CD14-positive monocyte (primary cell): ENCODE measurements at regions not wholly inside any gene's neighbourhood (a gene's known extent, or its start where the extent isn't known, plus 50 kb on each side); places are given as distances from the start of the nearest gene placed in this dataset.

Source experiments
- DNase-seq, 3 donors: peaks; one replicate each; pipeline ENCODE4 v3.0.0-alpha.2; 2011 to 2022
- H2AFZ ChIP-seq: 2 replicates; pipeline ENCODE4 v1.6.0; 2012; ENCODE audit warnings: mild to moderate bottlenecking, low read depth, low read length, inconsistent platforms; ENCODE audit not compliant: insufficient read depth, poor library complexity, severe bottlenecking
- H3K27ac ChIP-seq, 2 donors: 1 replicate in 1 of 2; 2 replicates in 1 of 2; pipeline ENCODE4 v1.5.1; 2012 to 2013; ENCODE audit warnings: low read length in 2 of 2, control low read depth in 1 of 2, inconsistent platforms in 1 of 2, low read depth in 1 of 2, mild to moderate bottlenecking in 1 of 2
- H3K27me3 ChIP-seq, 2 donors: one replicate each; pipeline versions ENCODE4 v1.6.0 to v1.6.1; 2011 to 2013; ENCODE audit warnings: low read length in 2 of 2; ENCODE audit not compliant: control insufficient read depth in 2 of 2, insufficient read depth in 2 of 2
- H3K36me3 ChIP-seq, 2 donors: replicated peaks in 1 of 2; 1 replicate in 1 of 2; 2 replicates in 1 of 2; pipeline versions ENCODE4 v1.5.1 to v1.6.1; 2012 to 2013; ENCODE audit warnings: low read length in 2 of 2, control low read depth in 1 of 2, inconsistent platforms in 1 of 2, mild to moderate bottlenecking in 1 of 2; ENCODE audit not compliant: insufficient read depth in 2 of 2, control insufficient read depth in 1 of 2
- H3K4me1 ChIP-seq, 2 donors: 1 replicate in 1 of 2; 2 replicates in 1 of 2; pipeline versions ENCODE4 v1.5.1 to v1.6.1; 2012 to 2013; ENCODE audit warnings: low read length in 2 of 2, control low read depth in 1 of 2, inconsistent platforms in 1 of 2, mild to moderate bottlenecking in 1 of 2, moderate library complexity in 1 of 2; ENCODE audit not compliant: insufficient read depth in 2 of 2, control insufficient read depth in 1 of 2
- H3K4me2 ChIP-seq: replicated peaks from 2 replicates; pipeline ENCODE3; 2012; ENCODE audit warnings: low read length, moderate library complexity, mild to moderate bottlenecking; ENCODE audit not compliant: poor library complexity, severe bottlenecking; ENCODE audit errors: extremely low read depth
- H3K4me3 ChIP-seq, 3 experiments: fragments of 200-600 bp in 1 of 3; sonication (generic) in 1 of 3; replicated peaks in 1 of 3; 1 replicate in 2 of 3; 2 replicates in 1 of 3; pipeline ENCODE4 v1.5.1; 2011 to 2013; ENCODE audit warnings: low read length in 3 of 3, mild to moderate bottlenecking in 3 of 3, control low read depth in 2 of 3, low read depth in 2 of 3, inconsistent platforms in 1 of 3, moderate library complexity in 1 of 3
- H3K79me2 ChIP-seq: 2 replicates; pipeline ENCODE4 v1.6.0; 2012; ENCODE audit warnings: mild to moderate bottlenecking, control low read depth, inconsistent platforms, low read length, moderate library complexity; ENCODE audit not compliant: insufficient read depth
- H3K9ac ChIP-seq: 2 replicates; pipeline ENCODE4 v1.6.0; 2017; ENCODE audit warnings: low read length, mild to moderate bottlenecking; ENCODE audit not compliant: insufficient read depth, poor library complexity, severe bottlenecking
- H3K9me3 ChIP-seq, 2 donors: replicated peaks in 1 of 2; 1 replicate in 1 of 2; 2 replicates in 1 of 2; pipeline versions ENCODE4 v1.5.1 to v1.6.1; 2012 to 2013; ENCODE audit warnings: low read length in 2 of 2, control low read depth in 1 of 2; ENCODE audit not compliant: control insufficient read depth in 1 of 2, insufficient read depth in 1 of 2
- H4K20me1 ChIP-seq: 2 replicates; pipeline ENCODE4 v1.6.0; 2012; ENCODE audit warnings: mild to moderate bottlenecking, low read length, control low read depth, moderate library complexity; ENCODE audit not compliant: insufficient read depth
- H3K27ac Mint-ChIP-seq, 7 donors: one replicate each; pipeline ENCODE4 v1.8.0; 2020; ENCODE audit warnings: mild to moderate bottlenecking in 7 of 7, mixed read lengths in 7 of 7, moderate library complexity in 6 of 7, inconsistent platforms in 2 of 7
- H3K27me3 Mint-ChIP-seq, 3 donors: one replicate each; pipeline ENCODE4 v1.8.0; 2021 to 2022; ENCODE audit warnings: low read depth in 3 of 3, mild to moderate bottlenecking in 3 of 3, mixed read lengths in 3 of 3, moderate library complexity in 3 of 3, inconsistent platforms in 1 of 3
- H3K36me3 Mint-ChIP-seq, 2 donors: one replicate each; pipeline ENCODE4 v1.8.0; 2020; ENCODE audit warnings: mixed read lengths in 2 of 2, inconsistent platforms in 1 of 2, mild to moderate bottlenecking in 1 of 2
- H3K4me1 Mint-ChIP-seq: one replicate; pipeline ENCODE4 v1.8.0; 2020; ENCODE audit warnings: mild to moderate bottlenecking, mixed read lengths
- H3K4me3 Mint-ChIP-seq, 2 donors: one replicate each; pipeline ENCODE4 v1.8.0; 2020; ENCODE audit warnings: mild to moderate bottlenecking in 2 of 2, mixed read lengths in 2 of 2, moderate library complexity in 1 of 2
- H3K9me3 Mint-ChIP-seq, 7 donors: one replicate each; pipeline ENCODE4 v1.8.0; 2020 to 2022; ENCODE audit warnings: mixed read lengths in 7 of 7, mild to moderate bottlenecking in 6 of 7, moderate library complexity in 6 of 7, inconsistent platforms in 2 of 7
- WGBS: methylation state at CpG from one replicate; pipeline ENCODE4 v1.1.5; 2013; ENCODE audit warnings: missing lambda C conversion rate; ENCODE audit not compliant: insufficient coverage; 5-methylcytosine and 5-hydroxymethylcytosine counted together
- intact Hi-C, 2 donors: fragments of 100-400 bp; cut with micrococcal nuclease; formaldehyde crosslinking; loops; one replicate each; pipeline versions ENCODE4 v1.15.0 to v1.15.1; 2023
- TF ChIP-seq, protein P1 (sequence below): fragments of 200-600 bp; IDR thresholded peaks from one replicate; pipeline ENCODE4 v1.8.0; 2022; ENCODE audit warnings: antibody characterized with exemption, mild to moderate bottlenecking

DNA sequence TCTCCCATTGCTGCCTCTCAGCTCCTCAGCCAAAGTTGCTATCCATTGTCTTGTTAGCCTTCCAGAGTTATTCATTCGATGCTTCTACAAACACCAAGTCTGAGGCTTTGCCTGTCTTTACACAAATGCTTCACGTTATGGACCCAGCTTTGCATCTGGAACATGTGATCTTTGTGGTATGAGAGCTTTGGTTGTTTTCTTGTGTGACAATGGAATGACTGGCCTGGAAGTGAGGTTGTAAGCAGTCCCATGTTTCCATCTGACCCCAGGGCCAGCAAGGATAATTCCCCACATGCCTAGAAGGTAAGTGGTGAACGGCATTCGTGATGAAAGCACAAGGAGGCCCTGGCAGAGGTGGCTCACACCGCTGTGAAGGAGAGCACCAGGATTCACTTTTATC is 866.7 kb upstream of the TMEM132C start:
- H3K27me3 ChIP-seq: no peaks in the 10 kb centered on the region
- Mint-ChIP-seq H3K27ac (no peak overlapping the region), H3K4me1 (no peaks in the 10 kb centered on the region), H3K27me3 (peaks cover 0 to 2% (median 1%) of the 10 kb centered on the region in 3 donors), H3K4me3 (no peak overlapping the region), H3K9me3 (peaks cover 0 to 5% (median 2%) of the 10 kb centered on the region in 7 donors), H3K36me3 (no peaks in the 10 kb centered on the region)
- H3K36me3 ChIP-seq: no peaks in the 10 kb centered on the region
- H3K4me2 ChIP-seq: no peak overlapping the region
- H3K4me1 ChIP-seq: no peaks in the 10 kb centered on the region
- no peak overlapping the region for H3K4me3 ChIP-seq
- H3K79me2 ChIP-seq: no peaks in the 10 kb centered on the region
- intact Hi-C loops: no loop called here
- TF ChIP-seq, protein P1, sequence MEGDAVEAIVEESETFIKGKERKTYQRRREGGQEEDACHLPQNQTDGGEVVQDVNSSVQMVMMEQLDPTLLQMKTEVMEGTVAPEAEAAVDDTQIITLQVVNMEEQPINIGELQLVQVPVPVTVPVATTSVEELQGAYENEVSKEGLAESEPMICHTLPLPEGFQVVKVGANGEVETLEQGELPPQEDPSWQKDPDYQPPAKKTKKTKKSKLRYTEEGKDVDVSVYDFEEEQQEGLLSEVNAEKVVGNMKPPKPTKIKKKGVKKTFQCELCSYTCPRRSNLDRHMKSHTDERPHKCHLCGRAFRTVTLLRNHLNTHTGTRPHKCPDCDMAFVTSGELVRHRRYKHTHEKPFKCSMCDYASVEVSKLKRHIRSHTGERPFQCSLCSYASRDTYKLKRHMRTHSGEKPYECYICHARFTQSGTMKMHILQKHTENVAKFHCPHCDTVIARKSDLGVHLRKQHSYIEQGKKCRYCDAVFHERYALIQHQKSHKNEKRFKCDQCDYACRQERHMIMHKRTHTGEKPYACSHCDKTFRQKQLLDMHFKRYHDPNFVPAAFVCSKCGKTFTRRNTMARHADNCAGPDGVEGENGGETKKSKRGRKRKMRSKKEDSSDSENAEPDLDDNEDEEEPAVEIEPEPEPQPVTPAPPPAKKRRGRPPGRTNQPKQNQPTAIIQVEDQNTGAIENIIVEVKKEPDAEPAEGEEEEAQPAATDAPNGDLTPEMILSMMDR: no peak
- no peaks in the 10 kb centered on the region for H4K20me1 ChIP-seq
- no peak overlapping the region for H3K27ac ChIP-seq
- no peaks in the 10 kb centered on the region for H3K9me3 ChIP-seq
- no peak overlapping the region for H3K9ac ChIP-seq
- no peak overlapping the region for H2AFZ ChIP-seq
- DNase-seq: no peak
- WGBS: no CpG with 5 or more reads among the region's 5 CpGs

DNA sequence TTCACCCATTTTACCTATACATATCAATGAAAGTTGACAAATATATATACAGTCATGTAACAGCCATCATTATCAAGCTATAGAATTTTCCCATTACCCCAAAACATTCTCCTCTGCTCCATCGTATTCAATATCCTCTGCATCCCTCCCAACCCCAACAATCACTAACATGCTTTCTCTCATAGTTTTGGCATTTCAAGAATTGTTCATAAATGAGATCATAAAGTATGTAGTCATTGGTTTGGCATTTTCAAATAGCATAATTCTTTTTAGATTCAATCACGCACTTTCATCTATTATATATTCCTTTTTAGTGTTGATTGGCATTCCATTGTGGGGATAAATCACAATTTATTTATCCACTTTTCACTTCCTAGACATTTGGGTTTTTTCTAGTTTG is 866.0 kb upstream of the TMEM132C start:
- intact Hi-C loops: no loop called here
- no peak for DNase-seq
- H3K36me3 Mint-ChIP-seq: no peaks in the 10 kb centered on the region
- WGBS: no CpG with 5 or more reads among the region's 2 CpGs
- Histone ChIP-seq H2AFZ (no peak overlapping the region), H3K27me3 (no peaks in the 10 kb centered on the region), H3K36me3 (no peaks in the 10 kb centered on the region), H3K4me1 (no peaks in the 10 kb centered on the region), H4K20me1 (no peaks in the 10 kb centered on the region), H3K27ac (no peak overlapping the region), H3K4me2 (no peak overlapping the region), H3K9ac (no peak overlapping the region), H3K4me3 (no peak overlapping the region), H3K79me2 (no peaks in the 10 kb centered on the region), H3K9me3 (no peaks in the 10 kb centered on the region)
- H3K27ac Mint-ChIP-seq: no peak overlapping the region
- peaks cover 2 to 6% (median 3%) of the 10 kb centered on the region in 7 donors for H3K9me3 Mint-ChIP-seq
- TF ChIP-seq, protein P1: no peak
- no peaks in the 10 kb centered on the region for H3K4me1 Mint-ChIP-seq
- H3K27me3 Mint-ChIP-seq: peaks cover 0 to 2% (median 1%) of the 10 kb centered on the region in 3 donors
- H3K4me3 Mint-ChIP-seq: no peak overlapping the region
